K562 (cell line): ENCODE measurements at regions not wholly inside any gene's neighbourhood (a gene's known extent, or its start where the extent isn't known, plus 50 kb on each side); places are given as distances from the start of the nearest gene placed in this dataset.

Experiments
- CEBPG ChIP-seq, 3 experiments: fragments of 200-800 bp in 1 of 3; sonication (Bioruptor generic) in 1 of 3; sonication (generic) in 1 of 3; formaldehyde crosslinking in 1 of 3; IDR thresholded peaks in 2 of 3; conservative IDR thresholded peaks in 1 of 3; 2 replicates each; pipeline versions ENCODE4 v1.6.1 to v1.8.0; 2016 to 2022; ENCODE audit warnings: missing compliant biosample characterization in 2 of 3, missing genetic modification characterization in 2 of 3, mild to moderate bottlenecking in 1 of 3, missing genetic modification reagents in 1 of 3
- FOXK2 ChIP-seq, 2 experiments: fragments of 450-650 bp; IDR thresholded peaks in 1 of 2; conservative IDR thresholded peaks in 1 of 2; 2 replicates each; pipeline ENCODE4 v1.6.1; 2016; ENCODE audit warnings: low read depth in 2 of 2, mild to moderate bottlenecking in 1 of 2
- NFRKB ChIP-seq: fragments of 450-650 bp; IDR thresholded peaks from 2 replicates; pipeline ENCODE4 v1.6.1; 2016; ENCODE audit warnings: low read depth
- NFYB ChIP-seq: IDR thresholded peaks from 2 replicates; pipeline ENCODE4 v1.6.1; 2011; ENCODE audit warnings: mild to moderate bottlenecking, moderate library complexity; ENCODE audit not compliant: insufficient read length; ENCODE audit errors: extremely low read depth
- NR1H2 ChIP-seq: sonication (generic); formaldehyde crosslinking; IDR thresholded peaks from 2 replicates; pipeline ENCODE4 v1.4.0; 2020; ENCODE audit warnings: mild to moderate bottlenecking, missing genetic modification reagents
- POLR2A ChIP-seq: fragments of 450-650 bp; conservative IDR thresholded peaks from 2 replicates; pipeline ENCODE4 v1.6.1; 2016
- RAD51 ChIP-seq: fragments of 450-650 bp; IDR thresholded peaks from 2 replicates; pipeline ENCODE4 v1.7.1; 2016; ENCODE audit warnings: low read depth, mild to moderate bottlenecking, borderline replicate concordance
- TAF1 ChIP-seq: IDR thresholded peaks from 2 replicates; pipeline ENCODE4 v1.6.1; 2011; ENCODE audit warnings: mild to moderate bottlenecking, low read length, moderate library complexity; ENCODE audit not compliant: insufficient read depth, control insufficient read depth, severe bottlenecking; ENCODE audit errors: extremely low read depth
- TF ChIP-seq, protein P1 (sequence below), 2 experiments: fragments of 200-800 bp in 1 of 2; sonication (Bioruptor generic) in 1 of 2; sonication (generic) in 1 of 2; formaldehyde crosslinking in 1 of 2; IDR thresholded peaks in 1 of 2; conservative IDR thresholded peaks in 1 of 2; 2 replicates each; pipeline versions ENCODE4 v1.5.0 to v1.6.1; 2016 to 2020; ENCODE audit warnings: missing compliant biosample characterization in 1 of 2, missing genetic modification characterization in 1 of 2, missing genetic modification reagents in 1 of 2
- TF ChIP-seq, protein P2 (sequence below): sonication (generic); formaldehyde crosslinking; IDR thresholded peaks from 2 replicates; pipeline ENCODE4 v1.9.0; 2022; ENCODE audit warnings: mild to moderate bottlenecking, missing genetic modification reagents
- TF ChIP-seq, protein P3 (sequence below): sonication (generic); formaldehyde crosslinking; IDR thresholded peaks from 2 replicates; pipeline ENCODE4 v1.8.1; 2023; ENCODE audit warnings: mild to moderate bottlenecking, missing genetic modification reagents

DNA sequence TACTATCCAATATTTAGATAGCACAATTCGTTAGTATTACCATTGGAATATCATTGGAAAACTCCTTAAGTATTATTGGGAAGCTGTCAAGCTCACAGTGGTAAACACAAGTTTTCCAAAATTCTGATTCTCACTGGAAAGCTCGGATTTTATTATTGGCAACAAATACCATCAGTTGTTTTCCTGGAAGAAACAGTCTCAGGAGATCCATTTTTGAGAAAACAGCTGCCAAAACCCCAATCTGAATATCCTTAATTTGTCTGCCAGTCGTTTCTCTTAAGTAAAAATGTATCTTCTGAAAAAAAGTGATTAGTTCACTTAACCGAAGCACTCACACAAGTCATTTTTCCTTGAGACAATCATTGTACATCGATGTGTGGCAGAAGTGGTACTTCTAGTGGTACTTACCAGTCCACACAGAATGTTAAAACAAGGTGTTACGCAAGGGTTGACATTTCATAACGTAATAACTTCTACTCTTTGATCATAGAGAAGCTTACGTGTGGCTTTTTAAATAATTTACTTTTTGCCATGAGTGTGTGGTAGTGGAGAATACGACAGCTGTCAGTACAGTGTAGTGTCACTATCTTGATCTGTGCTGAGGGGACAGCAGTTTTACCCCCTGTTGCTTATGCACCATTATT, 74.9 kb downstream of the FAM43A start:
- TF ChIP-seq NFRKB = no peak
- TF ChIP-seq FOXK2 (conservative IDR thresholded peaks at IDR 0.05 in 1 of 2, IDR thresholded peaks at IDR 0.05 in 1 of 2; ENCODE audit: low read depth in 2 of 2) = no peak
- TF ChIP-seq, protein P1, sequence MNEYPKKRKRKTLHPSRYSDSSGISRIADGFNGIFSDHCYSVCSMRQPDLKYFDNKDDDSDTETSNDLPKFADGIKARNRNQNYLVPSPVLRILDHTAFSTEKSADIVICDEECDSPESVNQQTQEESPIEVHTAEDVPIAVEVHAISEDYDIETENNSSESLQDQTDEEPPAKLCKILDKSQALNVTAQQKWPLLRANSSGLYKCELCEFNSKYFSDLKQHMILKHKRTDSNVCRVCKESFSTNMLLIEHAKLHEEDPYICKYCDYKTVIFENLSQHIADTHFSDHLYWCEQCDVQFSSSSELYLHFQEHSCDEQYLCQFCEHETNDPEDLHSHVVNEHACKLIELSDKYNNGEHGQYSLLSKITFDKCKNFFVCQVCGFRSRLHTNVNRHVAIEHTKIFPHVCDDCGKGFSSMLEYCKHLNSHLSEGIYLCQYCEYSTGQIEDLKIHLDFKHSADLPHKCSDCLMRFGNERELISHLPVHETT (CRISPR knock-in tag; conservative IDR thresholded peaks at IDR 0.05 in 1 of 2, IDR thresholded peaks at IDR 0.05 in 1 of 2) = no peak
- TF ChIP-seq, protein P2, sequence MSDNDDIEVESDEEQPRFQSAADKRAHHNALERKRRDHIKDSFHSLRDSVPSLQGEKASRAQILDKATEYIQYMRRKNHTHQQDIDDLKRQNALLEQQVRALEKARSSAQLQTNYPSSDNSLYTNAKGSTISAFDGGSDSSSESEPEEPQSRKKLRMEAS (CRISPR knock-in tag) = no peak
- TF ChIP-seq, protein P3, sequence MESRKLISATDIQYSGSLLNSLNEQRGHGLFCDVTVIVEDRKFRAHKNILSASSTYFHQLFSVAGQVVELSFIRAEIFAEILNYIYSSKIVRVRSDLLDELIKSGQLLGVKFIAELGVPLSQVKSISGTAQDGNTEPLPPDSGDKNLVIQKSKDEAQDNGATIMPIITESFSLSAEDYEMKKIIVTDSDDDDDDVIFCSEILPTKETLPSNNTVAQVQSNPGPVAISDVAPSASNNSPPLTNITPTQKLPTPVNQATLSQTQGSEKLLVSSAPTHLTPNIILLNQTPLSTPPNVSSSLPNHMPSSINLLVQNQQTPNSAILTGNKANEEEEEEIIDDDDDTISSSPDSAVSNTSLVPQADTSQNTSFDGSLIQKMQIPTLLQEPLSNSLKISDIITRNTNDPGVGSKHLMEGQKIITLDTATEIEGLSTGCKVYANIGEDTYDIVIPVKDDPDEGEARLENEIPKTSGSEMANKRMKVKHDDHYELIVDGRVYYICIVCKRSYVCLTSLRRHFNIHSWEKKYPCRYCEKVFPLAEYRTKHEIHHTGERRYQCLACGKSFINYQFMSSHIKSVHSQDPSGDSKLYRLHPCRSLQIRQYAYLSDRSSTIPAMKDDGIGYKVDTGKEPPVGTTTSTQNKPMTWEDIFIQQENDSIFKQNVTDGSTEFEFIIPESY (CRISPR knock-in tag) = no peak
- TF ChIP-seq NR1H2 (CRISPR knock-in tag) = no peak
- no peak for TF ChIP-seq POLR2A
- no peak for TF ChIP-seq RAD51
- no peak for TF ChIP-seq TAF1
- no peak for TF ChIP-seq CEBPG (CRISPR knock-in tag; IDR thresholded peaks at IDR 0.05)
- TF ChIP-seq CEBPG (tag; conservative IDR thresholded peaks at IDR 0.05 in 1 of 2, IDR thresholded peaks at IDR 0.05 in 1 of 2) = peak in 1 of 2 experiments; percentile 43; a peak in 3 of 4 replicates
- TF ChIP-seq NFYB = no peak
